Kidney (tissue), 13 donors: ENCODE measurements at regions not wholly inside any gene's neighbourhood (a gene's known extent, or its start where the extent isn't known, plus 50 kb on each side); places are given as distances from the start of the nearest gene placed in this dataset.

ENCODE experiments used
- DNase-seq, 5 donors: peaks; one replicate each; pipeline ENCODE4 v3.0.0-alpha.2; 2013 to 2020
- FAIRE-seq: peaks from 2 replicates; lab custom pipeline; 2012; peaks lifted over from hg19 to GRCh38; lab: Jason Lieb, UNC
- H3K27ac ChIP-seq, 2 donors: one replicate each; pipeline ENCODE4 v1.7.0; 2013; ENCODE audit warnings: low read depth in 2 of 2, low read length in 2 of 2, inconsistent platforms in 1 of 2
- H3K27me3 ChIP-seq: one replicate; pipeline ENCODE4 v1.7.1; 2013; ENCODE audit warnings: low read length, inconsistent platforms; ENCODE audit not compliant: control insufficient read depth, insufficient read depth
- H3K36me3 ChIP-seq, 3 donors: one replicate each; pipeline versions ENCODE4 v1.7.0 to v1.7.1; 2013; ENCODE audit warnings: low read length in 3 of 3, control low read depth in 1 of 3, inconsistent platforms in 1 of 3; ENCODE audit not compliant: insufficient read depth in 3 of 3, control insufficient read depth in 2 of 3
- H3K4me1 ChIP-seq, 3 donors: one replicate each; pipeline versions ENCODE4 v1.7.0 to v1.7.1; 2013; ENCODE audit warnings: low read length in 3 of 3, inconsistent platforms in 1 of 3, low read depth in 1 of 3; ENCODE audit not compliant: control insufficient read depth in 2 of 3, insufficient read depth in 2 of 3
- H3K4me3 ChIP-seq, 3 donors: one replicate each; pipeline versions ENCODE4 v1.7.0 to v1.8.1; 2013; ENCODE audit warnings: low read length in 3 of 3, control low read depth in 1 of 3, inconsistent platforms in 1 of 3
- H3K9ac ChIP-seq, 3 donors: one replicate each; pipeline versions ENCODE4 v1.7.0 to v1.7.1; 2013; ENCODE audit warnings: low read length in 3 of 3, control low read depth in 1 of 3, inconsistent platforms in 1 of 3
- H3K9me3 ChIP-seq, 3 donors: one replicate each; pipeline versions ENCODE4 v1.7.0 to v1.7.1; 2013; ENCODE audit warnings: low read length in 3 of 3, control low read depth in 1 of 3, inconsistent platforms in 1 of 3; ENCODE audit not compliant: control insufficient read depth in 2 of 3, insufficient read depth in 1 of 3
- intact Hi-C: fragments of 100-400 bp; cut with DNase I; formaldehyde crosslinking; loops from one replicate; pipeline ENCODE4 v1.11.1; 2022
- TF ChIP-seq, protein P1 (sequence below): IDR thresholded peaks from 3 replicates; pipeline ENCODE4 v1.5.1; 2012; ENCODE audit warnings: mild to moderate bottlenecking, moderate library complexity, borderline replicate concordance; ENCODE audit not compliant: insufficient read depth; ENCODE audit errors: extremely low read depth
- donor health status: control.
- donor health status: control.
- donor health status: control.
- donor health status: control.
- donor health status: control.
- donor health status: DM: yes; HTN: yes; CAD: no.
- donor health status: Normal renal cell carcinoma (clear cell type).

DNA sequence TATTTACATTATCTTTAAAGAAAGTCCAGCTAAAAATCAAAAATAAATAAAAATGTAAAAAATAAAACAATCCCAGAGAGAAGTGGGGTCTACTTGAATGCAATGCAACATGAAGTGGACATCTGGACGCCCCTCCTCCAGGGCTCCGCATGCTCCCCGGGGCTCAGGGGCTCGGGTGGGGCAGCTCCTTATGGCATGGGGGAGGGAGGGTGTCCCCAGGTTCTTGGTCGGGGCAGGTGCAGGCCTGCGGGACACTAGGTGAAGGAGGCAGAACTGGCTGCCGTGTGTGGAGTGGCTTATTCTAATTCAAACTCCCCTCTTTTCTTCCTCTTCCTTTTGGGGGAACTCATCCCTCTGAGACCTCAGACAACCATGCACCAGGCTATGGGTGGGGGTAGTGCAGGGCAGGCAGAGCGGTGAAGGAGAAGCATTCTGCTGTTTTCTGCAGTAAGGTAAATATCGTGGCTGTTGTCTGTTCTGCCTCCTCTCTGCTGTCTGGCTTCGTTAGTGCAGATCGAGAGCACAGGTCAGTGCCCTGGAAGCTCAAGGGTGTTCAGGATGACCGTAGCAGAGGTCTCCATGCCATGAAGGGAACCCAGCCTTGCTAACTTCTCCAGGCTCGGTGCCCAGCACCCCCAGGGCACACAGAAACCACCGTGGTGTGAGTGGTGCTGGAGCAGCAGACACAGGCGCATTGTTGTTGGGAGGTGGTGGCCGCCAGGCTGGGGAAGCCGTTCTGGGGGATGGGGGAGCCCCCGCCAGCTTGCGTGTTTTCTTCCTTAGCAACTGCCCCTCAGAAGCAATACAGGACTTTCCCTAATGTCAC is 82.6 kb downstream of the TTLL2 start:
- no peaks in the 10 kb centered on the region for H3K9me3 ChIP-seq
- peak in 2 of 5 donors; percentile 8 to 46 for DNase-seq
- no peaks in the 10 kb centered on the region for H3K36me3 ChIP-seq
- no peak overlapping the region for H3K4me3 ChIP-seq
- intact Hi-C loops, result no loop called here
- no peaks in the 10 kb centered on the region for H3K4me1 ChIP-seq
- H3K27me3 ChIP-seq, result no peaks in the 10 kb centered on the region
- TF ChIP-seq, protein P1, sequence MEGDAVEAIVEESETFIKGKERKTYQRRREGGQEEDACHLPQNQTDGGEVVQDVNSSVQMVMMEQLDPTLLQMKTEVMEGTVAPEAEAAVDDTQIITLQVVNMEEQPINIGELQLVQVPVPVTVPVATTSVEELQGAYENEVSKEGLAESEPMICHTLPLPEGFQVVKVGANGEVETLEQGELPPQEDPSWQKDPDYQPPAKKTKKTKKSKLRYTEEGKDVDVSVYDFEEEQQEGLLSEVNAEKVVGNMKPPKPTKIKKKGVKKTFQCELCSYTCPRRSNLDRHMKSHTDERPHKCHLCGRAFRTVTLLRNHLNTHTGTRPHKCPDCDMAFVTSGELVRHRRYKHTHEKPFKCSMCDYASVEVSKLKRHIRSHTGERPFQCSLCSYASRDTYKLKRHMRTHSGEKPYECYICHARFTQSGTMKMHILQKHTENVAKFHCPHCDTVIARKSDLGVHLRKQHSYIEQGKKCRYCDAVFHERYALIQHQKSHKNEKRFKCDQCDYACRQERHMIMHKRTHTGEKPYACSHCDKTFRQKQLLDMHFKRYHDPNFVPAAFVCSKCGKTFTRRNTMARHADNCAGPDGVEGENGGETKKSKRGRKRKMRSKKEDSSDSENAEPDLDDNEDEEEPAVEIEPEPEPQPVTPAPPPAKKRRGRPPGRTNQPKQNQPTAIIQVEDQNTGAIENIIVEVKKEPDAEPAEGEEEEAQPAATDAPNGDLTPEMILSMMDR, result no peak
- H3K9ac ChIP-seq, result no peak overlapping the region
- no peak overlapping the region for H3K27ac ChIP-seq
- FAIRE-seq, result no peak

DNA sequence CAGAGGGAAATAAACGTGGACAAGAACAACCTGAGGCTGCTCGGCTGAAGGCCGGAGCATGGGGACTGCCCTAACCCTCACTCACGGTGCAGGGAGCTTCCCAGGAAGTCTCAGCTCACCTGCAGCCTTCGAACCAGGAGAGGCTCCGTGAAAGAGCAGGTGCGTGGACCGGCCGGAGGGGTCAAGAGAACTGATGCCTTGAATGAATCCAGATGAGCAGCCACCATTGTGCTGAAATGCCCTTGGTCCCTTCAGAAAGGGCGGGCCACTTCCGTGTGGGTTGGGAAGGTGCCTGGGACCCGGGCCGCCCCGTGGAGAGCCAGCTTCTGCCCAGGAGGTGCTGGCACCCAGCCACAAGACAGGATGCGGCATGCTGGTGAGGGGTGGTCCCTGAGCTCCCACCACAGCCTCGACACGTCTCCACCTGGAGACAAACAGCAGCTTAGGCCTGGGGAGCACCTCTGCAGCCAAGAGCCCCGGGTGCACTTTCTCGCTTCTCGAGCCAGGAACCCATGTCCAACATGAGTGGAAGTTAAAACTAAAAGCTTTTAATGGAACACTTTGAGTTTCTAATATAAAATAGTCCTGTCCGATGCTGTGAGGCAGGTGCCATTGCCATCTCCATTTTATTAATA is 83.5 kb downstream of the TTLL2 start:
- DNase-seq, result peak in 1 of 5 donors; percentile 53
- no peaks in the 10 kb centered on the region for H3K36me3 ChIP-seq
- H3K4me3 ChIP-seq, result no peak overlapping the region
- intact Hi-C loops, result no loop called here
- no peak overlapping the region for H3K27ac ChIP-seq
- no peak for FAIRE-seq
- H3K4me1 ChIP-seq, result no peaks in the 10 kb centered on the region
- H3K9ac ChIP-seq, result no peak overlapping the region
- H3K9me3 ChIP-seq, result no peaks in the 10 kb centered on the region
- H3K27me3 ChIP-seq, result no peaks in the 10 kb centered on the region
- TF ChIP-seq, protein P1, result no peak

GRCh38 chr6:167409079-167409478 is 84.2 kb downstream of the TTLL2 start:
- no peaks in the 10 kb centered on the region for H3K27me3 ChIP-seq
- TF ChIP-seq, protein P1, result no peak
- DNase-seq (no peak), FAIRE-seq (no peak)
- no peak overlapping the region for H3K27ac ChIP-seq
- intact Hi-C loops, result no loop called here
- no peak overlapping the region for H3K4me3 ChIP-seq
- no peak overlapping the region for H3K9ac ChIP-seq
- H3K36me3 ChIP-seq, result no peaks in the 10 kb centered on the region
- H3K9me3 ChIP-seq, result no peaks in the 10 kb centered on the region
- H3K4me1 ChIP-seq, result no peaks in the 10 kb centered on the region
